Spleen (tissue), 11 donors: ENCODE measurements at regions not wholly inside any gene's neighbourhood (a gene's known extent, or its start where the extent isn't known, plus 50 kb on each side); places are given as distances from the start of the nearest gene placed in this dataset.

ENCODE experiments used
- DNase-seq: peaks from one replicate; pipeline ENCODE4 v3.0.0-alpha.2; 2020
- H3K27ac ChIP-seq, 8 donors: fragments of 200-600 bp; sonication (generic) in 7 of 8; 1 replicate in 4 of 8; 2 replicates in 4 of 8; pipeline versions ENCODE4 v1.5.0 to v1.8.0; 2016 to 2021; ENCODE audit warnings: inconsistent platforms in 4 of 8, mild to moderate bottlenecking in 4 of 8, moderate library complexity in 1 of 8
- H3K27me3 ChIP-seq, 7 donors: fragments of 200-600 bp; sonication (generic) in 6 of 7; replicated peaks in 1 of 7; 1 replicate in 4 of 7; 2 replicates in 3 of 7; pipeline versions ENCODE4 v1.5.0 to v1.8.0; 2016 to 2021; ENCODE audit warnings: inconsistent platforms in 3 of 7, mild to moderate bottlenecking in 1 of 7
- H3K36me3 ChIP-seq, 6 donors: fragments of 200-600 bp; sonication (generic) in 5 of 6; 1 replicate in 4 of 6; 2 replicates in 2 of 6; pipeline versions ENCODE4 v1.5.0 to v1.8.0; 2016 to 2021; ENCODE audit warnings: inconsistent platforms in 2 of 6
- H3K4me1 ChIP-seq, 6 donors: fragments of 200-600 bp; sonication (generic) in 5 of 6; 1 replicate in 3 of 6; 2 replicates in 3 of 6; pipeline versions ENCODE4 v1.5.0 to v1.8.0; 2016 to 2021; ENCODE audit warnings: inconsistent platforms in 3 of 6
- H3K4me3 ChIP-seq, 8 donors: fragments of 200-600 bp; sonication (generic) in 7 of 8; 1 replicate in 4 of 8; 2 replicates in 4 of 8; pipeline versions ENCODE4 v1.5.0 to v1.8.0; 2016 to 2021; ENCODE audit warnings: inconsistent platforms in 4 of 8, mild to moderate bottlenecking in 4 of 8, moderate library complexity in 2 of 8
- H3K9me3 ChIP-seq, 8 donors: fragments of 200-600 bp; sonication (generic) in 7 of 8; 1 replicate in 4 of 8; 2 replicates in 4 of 8; pipeline versions ENCODE4 v1.5.0 to v1.8.0; 2016 to 2021; ENCODE audit warnings: inconsistent platforms in 4 of 8
- POLR2A ChIP-seq, 3 donors: fragments of 450-650 bp; IDR thresholded peaks; one replicate each; pipeline ENCODE4 v1.5.1; 2017; ENCODE audit warnings: antibody characterized with exemption in 3 of 3, mild to moderate bottlenecking in 1 of 3
- POLR2AphosphoS5 ChIP-seq, 3 donors: sonication (generic); formaldehyde crosslinking; IDR thresholded peaks; one replicate each; pipeline ENCODE4 v1.5.1; 2017; ENCODE audit warnings: antibody characterized with exemption in 3 of 3
- WGBS, 5 donors: extraction: QIAGEN DNeasy Blood & Tissue Kit in 3 of 5; methylation state at CpG; one replicate each; pipeline versions ENCODE4 v1.1.5 to v1.1.7; 2013 to 2018; 5-methylcytosine and 5-hydroxymethylcytosine counted together
- intact Hi-C: fragments of 100-400 bp; cut with DNase I; formaldehyde crosslinking; loops from one replicate; pipeline ENCODE4 v1.15.0; 2023; ENCODE audit warnings: low total_unique reads
- TF ChIP-seq, protein P1 (sequence below), 11 experiments: fragments of 200-600 bp in 7 of 11; fragments of 450-650 bp in 4 of 11; sonication (generic) in 4 of 11; IDR thresholded peaks in 8 of 11; conservative IDR thresholded peaks in 3 of 11; 1 replicate in 7 of 11; 2 replicates in 4 of 11; pipeline versions ENCODE4 v1.4.0 to v1.8.0; 2016 to 2021; ENCODE audit warnings: antibody characterized with exemption in 11 of 11, inconsistent platforms in 4 of 11, mild to moderate bottlenecking in 1 of 11
- donor health status: healthy with polysubstance abuse.
- donor health status: DM: no; HTN: no; CAD: no; lungs with moderate emphysema.
- donor health status: DM: no; HTN: no; CAD: no.
- donor health status: Bipolar disorder and iron deficiency.
- donor health status: healthy.
- donor health status: DM: no; HTN: no; CAD: no.
- donor health status: DM: yes; HTN: yes; CAD: no.

GRCh38 chr2:33660416-33661123 lies 61.5 kb upstream of the FAM98A start:
- intact Hi-C loops, result no loop called here

DNA sequence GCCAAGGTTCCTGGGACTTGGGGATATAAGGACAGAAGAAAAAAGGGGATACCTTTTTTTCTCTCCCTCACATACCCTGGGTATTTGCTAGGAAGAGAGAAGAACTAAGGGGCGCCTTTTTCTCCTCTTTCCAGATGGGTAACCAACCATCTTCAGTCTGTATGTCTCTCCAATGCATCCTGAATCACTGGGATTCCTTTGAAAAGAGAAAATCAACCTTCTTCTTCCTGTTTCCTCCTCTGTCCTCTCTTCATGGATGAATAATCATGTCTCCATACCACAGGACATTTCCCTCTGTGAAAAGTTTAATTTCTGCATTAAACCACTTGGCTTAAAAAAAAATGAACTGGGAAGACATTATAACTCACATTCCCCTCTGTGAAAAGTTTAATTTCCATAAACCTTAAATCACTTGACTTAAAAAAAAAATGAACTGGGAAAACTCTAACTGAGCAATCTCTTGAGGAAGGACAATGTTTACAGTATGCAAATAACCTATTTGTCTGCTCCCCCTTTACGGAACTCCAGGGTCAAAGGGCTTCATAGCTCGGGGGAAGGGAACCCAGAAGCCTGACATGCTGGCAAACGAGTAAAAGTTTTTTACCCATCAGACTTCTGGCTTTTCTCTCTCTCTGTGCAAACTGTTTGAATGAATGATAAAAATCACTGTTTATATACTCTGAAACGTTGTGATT lies 56.7 kb upstream of the FAM98A start:
- DNase-seq, result no peak
- TF ChIP-seq POLR2AphosphoS5 (IDR thresholded peaks at IDR 0.05), result no peak
- no peak for TF ChIP-seq POLR2A (IDR thresholded peaks at IDR 0.05)
- TF ChIP-seq, protein P1, sequence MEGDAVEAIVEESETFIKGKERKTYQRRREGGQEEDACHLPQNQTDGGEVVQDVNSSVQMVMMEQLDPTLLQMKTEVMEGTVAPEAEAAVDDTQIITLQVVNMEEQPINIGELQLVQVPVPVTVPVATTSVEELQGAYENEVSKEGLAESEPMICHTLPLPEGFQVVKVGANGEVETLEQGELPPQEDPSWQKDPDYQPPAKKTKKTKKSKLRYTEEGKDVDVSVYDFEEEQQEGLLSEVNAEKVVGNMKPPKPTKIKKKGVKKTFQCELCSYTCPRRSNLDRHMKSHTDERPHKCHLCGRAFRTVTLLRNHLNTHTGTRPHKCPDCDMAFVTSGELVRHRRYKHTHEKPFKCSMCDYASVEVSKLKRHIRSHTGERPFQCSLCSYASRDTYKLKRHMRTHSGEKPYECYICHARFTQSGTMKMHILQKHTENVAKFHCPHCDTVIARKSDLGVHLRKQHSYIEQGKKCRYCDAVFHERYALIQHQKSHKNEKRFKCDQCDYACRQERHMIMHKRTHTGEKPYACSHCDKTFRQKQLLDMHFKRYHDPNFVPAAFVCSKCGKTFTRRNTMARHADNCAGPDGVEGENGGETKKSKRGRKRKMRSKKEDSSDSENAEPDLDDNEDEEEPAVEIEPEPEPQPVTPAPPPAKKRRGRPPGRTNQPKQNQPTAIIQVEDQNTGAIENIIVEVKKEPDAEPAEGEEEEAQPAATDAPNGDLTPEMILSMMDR (IDR thresholded peaks at IDR 0.05 in 8 of 11, conservative IDR thresholded peaks at IDR 0.05 in 3 of 11), result no peak
- Histone ChIP-seq H3K27me3 (no peaks in the 10 kb centered on the region), H3K36me3 (no peaks in the 10 kb centered on the region), H3K4me1 (no peaks in the 10 kb centered on the region), H3K27ac (no peak overlapping the region), H3K4me3 (no peak overlapping the region), H3K9me3 (peaks cover 0 to 23% (median 0%) of the 10 kb centered on the region in 8 donors)
- WGBS, 5 donors, result 70 to 73% (median 73%) methylated on average over 5 of the region's 5 CpGs
- intact Hi-C loops, result no loop called here

More at GRCh38 chr2:33660416-33661123, 61.5 kb upstream of the FAM98A start:
- TF ChIP-seq, protein P1 (IDR thresholded peaks at IDR 0.05 in 8 of 11, conservative IDR thresholded peaks at IDR 0.05 in 3 of 11), result no peak
- TF ChIP-seq POLR2AphosphoS5 (IDR thresholded peaks at IDR 0.05), result no peak
- TF ChIP-seq POLR2A (IDR thresholded peaks at IDR 0.05), result no peak
- no peak for DNase-seq
- no peak overlapping the region for H3K4me3 ChIP-seq
- H3K36me3 ChIP-seq, result no peaks in the 10 kb centered on the region
- H3K27me3 ChIP-seq, result no peaks in the 10 kb centered on the region
- H3K9me3 ChIP-seq, result peaks cover 0 to 30% (median 16%) of the 10 kb centered on the region in 8 donors
- WGBS, 5 donors, result 87 to 91% (median 90%) methylated on average over 9 to 10 of the region's 10 CpGs
- no peaks in the 10 kb centered on the region for H3K4me1 ChIP-seq
- no peak overlapping the region for H3K27ac ChIP-seq

GRCh38 chr2:33652830-33653229 lies 53.7 kb upstream of the FAM98A start:
- Histone ChIP-seq H3K27me3 (no peaks in the 10 kb centered on the region), H3K4me1 (no peaks in the 10 kb centered on the region), H3K9me3 (peaks cover 0 to 23% (median 0%) of the 10 kb centered on the region in 8 donors), H3K27ac (no peak overlapping the region), H3K36me3 (no peaks in the 10 kb centered on the region), H3K4me3 (no peak overlapping the region)
- no peak for DNase-seq
- no peak for TF ChIP-seq POLR2AphosphoS5 (IDR thresholded peaks at IDR 0.05)
- TF ChIP-seq, protein P1 (IDR thresholded peaks at IDR 0.05 in 8 of 11, conservative IDR thresholded peaks at IDR 0.05 in 3 of 11), result no peak
- no peak for TF ChIP-seq POLR2A (IDR thresholded peaks at IDR 0.05)
- intact Hi-C loops, result no loop called here
- 82 to 94% (median 85%) methylated on average over 1 of the region's 1 CpG for WGBS, 5 donors

DNA sequence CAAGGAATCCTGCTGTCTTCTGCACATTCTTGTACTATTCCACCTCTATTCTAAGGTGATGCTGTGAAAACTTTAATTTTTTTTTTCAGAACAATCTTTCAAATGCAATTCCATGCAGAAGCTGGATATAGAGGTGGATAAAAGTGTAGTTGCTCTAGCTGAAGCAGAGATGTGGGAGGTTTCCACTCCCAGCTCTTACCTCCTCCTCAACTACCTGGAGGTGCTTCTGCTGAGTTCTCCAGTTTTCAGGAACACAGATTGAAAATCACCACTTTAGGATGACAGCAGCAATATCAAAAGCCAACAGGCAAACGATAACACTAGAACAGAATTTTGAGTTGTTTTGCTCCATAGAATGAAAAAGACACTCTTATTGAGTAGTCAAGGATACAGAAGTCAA lies 51.1 kb upstream of the FAM98A start:
- no peak for TF ChIP-seq POLR2A (IDR thresholded peaks at IDR 0.05)
- TF ChIP-seq POLR2AphosphoS5 (IDR thresholded peaks at IDR 0.05), result no peak
- TF ChIP-seq, protein P1 (IDR thresholded peaks at IDR 0.05 in 8 of 11, conservative IDR thresholded peaks at IDR 0.05 in 3 of 11), result no peak
- Histone ChIP-seq H3K36me3 (no peaks in the 10 kb centered on the region), H3K27ac (no peak overlapping the region), H3K27me3 (no peaks in the 10 kb centered on the region), H3K4me1 (no peaks in the 10 kb centered on the region), H3K9me3 (peaks cover 0 to 16% (median 0%) of the 10 kb centered on the region in 8 donors), H3K4me3 (no peak overlapping the region)
- DNase-seq, result no peak
- intact Hi-C loops, result no loop called here
- 77 to 91% (median 88%) methylated on average over 1 of the region's 1 CpG for whole genome bisulfite sequencing, 5 donors
